WTC11 (cell line): ENCODE measurements at regions not wholly inside any gene's neighbourhood (a gene's known extent, or its start where the extent isn't known, plus 50 kb on each side); places are given as distances from the start of the nearest gene placed in this dataset.

Experiments used
- ATAC-seq: fragments of 200-7000 bp; cut with Tn5 transposase; 2 replicates; pipeline ENCODE4 v1.10.0; 2021; ENCODE audit warnings: mild to moderate bottlenecking, moderate library complexity
- CTCF ChIA-PET: fragments of 300-600 bp; sonication (Branson Sonifier 250); formaldehyde crosslinking; loops from one replicate; lab custom pipeline; 2021; ENCODE audit warnings: antibody characterized with exemption; lab: Charles Lee
- POLR2A ChIA-PET: fragments of 350-600 bp; sonication (Branson Sonifier 250); formaldehyde crosslinking; loops from one replicate; lab custom pipeline; 2021; ENCODE audit warnings: antibody characterized with exemption; lab: Charles Lee
- DNase-seq: peaks from one replicate; pipeline ENCODE4 v3.0.0; 2021; ENCODE audit warnings: low spot score
- H3K27ac Mint-ChIP-seq: 2 replicates; pipeline ENCODE4 v1.8.0; 2021; ENCODE audit warnings: mixed read lengths
- H3K27me3 Mint-ChIP-seq: 2 replicates; pipeline ENCODE4 v1.8.0; 2021; ENCODE audit warnings: low read depth, mild to moderate bottlenecking, moderate library complexity, mixed read lengths
- H3K36me3 Mint-ChIP-seq: 2 replicates; pipeline ENCODE4 v1.8.0; 2021; ENCODE audit warnings: mixed read lengths
- H3K4me1 Mint-ChIP-seq: 2 replicates; pipeline ENCODE4 v1.8.0; 2022; ENCODE audit warnings: mixed read lengths
- H3K4me3 Mint-ChIP-seq: 2 replicates; pipeline ENCODE4 v1.8.0; 2021; ENCODE audit warnings: mild to moderate bottlenecking, moderate library complexity, mixed read lengths
- H3K9me3 Mint-ChIP-seq: 2 replicates; pipeline ENCODE4 v1.8.0; 2021; ENCODE audit warnings: mixed read lengths
- FOXJ3 ChIP-seq: sonication (generic); formaldehyde crosslinking; IDR thresholded peaks from 2 replicates; pipeline ENCODE4 v1.9.0; 2021; ENCODE audit warnings: missing genetic modification reagents, mild to moderate bottlenecking, borderline replicate concordance
- FOXK1 ChIP-seq: sonication (generic); formaldehyde crosslinking; IDR thresholded peaks from 2 replicates; pipeline ENCODE4 v1.8.0; 2022; ENCODE audit warnings: mild to moderate bottlenecking, moderate library complexity, missing genetic modification reagents
- FOXP1 ChIP-seq: sonication (generic); formaldehyde crosslinking; IDR thresholded peaks from 2 replicates; pipeline ENCODE4 v1.8.0; 2022; ENCODE audit warnings: missing genetic modification reagents, mild to moderate bottlenecking, moderate library complexity, borderline replicate concordance
- IRF2 ChIP-seq: sonication (generic); formaldehyde crosslinking; IDR thresholded peaks from 2 replicates; pipeline ENCODE4 v1.8.0; 2022; ENCODE audit warnings: low read depth, missing genetic modification reagents, borderline replicate concordance
- JUN ChIP-seq: sonication (generic); formaldehyde crosslinking; IDR thresholded peaks from 2 replicates; pipeline ENCODE4 v1.8.0; 2023; ENCODE audit warnings: mild to moderate bottlenecking, missing genetic modification reagents
- MYBL2 ChIP-seq: sonication (generic); formaldehyde crosslinking; IDR thresholded peaks from 2 replicates; pipeline ENCODE4 v1.8.1; 2023; ENCODE audit warnings: mild to moderate bottlenecking, moderate library complexity, missing genetic modification reagents
- NFATC4 ChIP-seq: fragments of 250-450 bp; sonication (Bioruptor Pico); IDR thresholded peaks from 2 replicates; pipeline ENCODE4 v1.9.0; 2021; ENCODE audit warnings: mild to moderate bottlenecking
- NFYB ChIP-seq: sonication (generic); formaldehyde crosslinking; conservative IDR thresholded peaks from 2 replicates; pipeline ENCODE4 v1.8.0; 2022; ENCODE audit warnings: low read depth, missing genetic modification reagents
- NR2C2 ChIP-seq: sonication (generic); formaldehyde crosslinking; IDR thresholded peaks from 2 replicates; pipeline ENCODE4 v1.8.0; 2022; ENCODE audit warnings: mild to moderate bottlenecking, missing genetic modification reagents
- TP53 ChIP-seq: sonication (generic); formaldehyde crosslinking; IDR thresholded peaks from 2 replicates; pipeline ENCODE4 v1.8.1; 2023; ENCODE audit warnings: mild to moderate bottlenecking, missing genetic modification reagents
- ZNF138 ChIP-seq: sonication (generic); formaldehyde crosslinking; conservative IDR thresholded peaks from 2 replicates; pipeline ENCODE4 v1.8.1; 2022; ENCODE audit warnings: mild to moderate bottlenecking, moderate library complexity, missing genetic modification reagents
- TF ChIP-seq, protein P1 (sequence below): sonication (generic); formaldehyde crosslinking; IDR thresholded peaks from 2 replicates; pipeline ENCODE4 v1.8.1; 2022; ENCODE audit warnings: mild to moderate bottlenecking, missing genetic modification reagents, moderate library complexity, borderline replicate concordance
- TF ChIP-seq, protein P2 (sequence below): sonication (generic); formaldehyde crosslinking; conservative IDR thresholded peaks from 2 replicates; pipeline ENCODE4 v1.8.1; 2023; ENCODE audit warnings: mild to moderate bottlenecking, low read depth, missing genetic modification reagents, moderate library complexity
- TF ChIP-seq, protein P3 (sequence below): sonication (generic); formaldehyde crosslinking; IDR thresholded peaks from 2 replicates; pipeline ENCODE4 v1.8.1; 2022; ENCODE audit warnings: low read depth, missing genetic modification reagents, borderline replicate concordance
- TF ChIP-seq, protein P4 (sequence below): sonication (generic); formaldehyde crosslinking; IDR thresholded peaks from 2 replicates; pipeline ENCODE4 v1.8.0; 2022; ENCODE audit warnings: mild to moderate bottlenecking, missing genetic modification reagents
- TF ChIP-seq, protein P5 (sequence below): sonication (generic); formaldehyde crosslinking; conservative IDR thresholded peaks from 2 replicates; pipeline ENCODE4 v1.8.1; 2022; ENCODE audit warnings: mild to moderate bottlenecking, missing genetic modification reagents
- TF ChIP-seq, protein P6 (sequence below): sonication (generic); formaldehyde crosslinking; IDR thresholded peaks from 2 replicates; pipeline ENCODE4 v1.8.1; 2023; ENCODE audit warnings: mild to moderate bottlenecking, missing genetic modification reagents, borderline replicate concordance
- TF ChIP-seq, protein P7 (sequence below): fragments of 250-450 bp; sonication (Bioruptor Pico); IDR thresholded peaks from 2 replicates; pipeline ENCODE4 v1.9.0; 2021; ENCODE audit warnings: mild to moderate bottlenecking
- TF ChIP-seq, protein P8 (sequence below): sonication (generic); formaldehyde crosslinking; IDR thresholded peaks from 2 replicates; pipeline ENCODE4 v1.8.0; 2023; ENCODE audit warnings: mild to moderate bottlenecking, missing genetic modification reagents
- TF ChIP-seq, protein P9 (sequence below): sonication (generic); formaldehyde crosslinking; IDR thresholded peaks from 2 replicates; pipeline ENCODE4 v1.8.1; 2023; ENCODE audit warnings: mild to moderate bottlenecking, missing genetic modification reagents, moderate library complexity

DNA sequence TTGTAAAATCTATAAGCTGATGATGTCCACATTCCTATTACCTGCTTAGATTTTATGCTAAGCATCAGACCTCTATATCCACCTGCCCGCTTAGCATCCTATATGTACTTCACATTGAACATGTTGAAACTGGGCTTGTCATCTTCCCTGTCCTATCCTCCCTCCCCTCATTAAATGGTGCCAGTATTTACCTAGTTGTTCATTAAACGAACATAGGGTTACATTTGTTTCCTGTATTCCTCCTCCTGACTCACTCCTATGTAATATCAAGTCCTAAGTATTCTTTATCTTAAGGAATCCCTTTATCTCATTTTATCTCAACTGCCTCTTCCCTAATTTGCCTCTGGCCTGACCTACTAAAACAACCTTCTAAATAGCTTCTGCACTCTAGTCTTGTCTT lies 177.8 kb upstream of the MEF2C start:
- Mint-ChIP-seq H3K27ac (no peak overlapping the region), H3K4me1 (peaks cover under 1% of the 10 kb centered on the region), H3K36me3 (no peaks in the 10 kb centered on the region), H3K9me3 (no peaks in the 10 kb centered on the region), H3K4me3 (no peak overlapping the region), H3K27me3 (no peaks in the 10 kb centered on the region)
- ChIA-PET CTCF (no interaction called here), POLR2A (no interaction called here)
- no peak for DNase-seq
- ATAC-seq, result no peak
- TF ChIP-seq, protein P1, sequence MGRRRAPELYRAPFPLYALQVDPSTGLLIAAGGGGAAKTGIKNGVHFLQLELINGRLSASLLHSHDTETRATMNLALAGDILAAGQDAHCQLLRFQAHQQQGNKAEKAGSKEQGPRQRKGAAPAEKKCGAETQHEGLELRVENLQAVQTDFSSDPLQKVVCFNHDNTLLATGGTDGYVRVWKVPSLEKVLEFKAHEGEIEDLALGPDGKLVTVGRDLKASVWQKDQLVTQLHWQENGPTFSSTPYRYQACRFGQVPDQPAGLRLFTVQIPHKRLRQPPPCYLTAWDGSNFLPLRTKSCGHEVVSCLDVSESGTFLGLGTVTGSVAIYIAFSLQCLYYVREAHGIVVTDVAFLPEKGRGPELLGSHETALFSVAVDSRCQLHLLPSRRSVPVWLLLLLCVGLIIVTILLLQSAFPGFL (CRISPR knock-in tag), result no peak
- TF ChIP-seq ZNF138 (CRISPR knock-in tag), result no peak
- no peak for TF ChIP-seq MYBL2 (CRISPR knock-in tag)

DNA sequence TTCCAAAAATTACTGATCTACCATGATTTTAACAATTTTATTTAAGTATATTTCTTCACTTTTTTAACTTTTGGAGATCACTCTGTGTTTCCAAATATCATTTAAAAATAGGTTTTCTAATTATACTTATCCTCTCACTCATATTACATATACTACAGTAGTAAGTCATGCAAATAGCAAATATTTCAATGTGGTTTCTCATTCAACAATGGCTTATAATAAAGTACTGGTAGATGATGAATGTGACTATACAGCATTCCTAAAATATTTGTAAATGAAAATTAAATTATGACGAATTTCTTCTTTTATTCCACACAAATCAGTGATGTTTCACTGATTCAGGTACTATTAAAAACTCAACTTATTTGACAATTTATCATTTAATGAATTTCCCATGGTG lies 176.3 kb upstream of the MEF2C start:
- POLR2A ChIA-PET, result no interaction called here
- Mint-ChIP-seq H3K4me1 (peaks cover 3% of the 10 kb centered on the region; the same call in 1 of the 2 replicates), H3K27ac (no peak overlapping the region), H3K27me3 (no peaks in the 10 kb centered on the region), H3K4me3 (no peak overlapping the region), H3K9me3 (no peaks in the 10 kb centered on the region), H3K36me3 (no peaks in the 10 kb centered on the region)
- DNase-seq, result no peak
- CTCF ChIA-PET, result no interaction called here
- no peak for ATAC-seq
- TF ChIP-seq FOXJ3 (CRISPR knock-in tag) (no peak), NFATC4 (CRISPR knock-in tag) (no peak), JUN (CRISPR knock-in tag) (no peak), NFYB (CRISPR knock-in tag) (no peak), FOXP1 (CRISPR knock-in tag) (no peak), NR2C2 (no peak), FOXK1 (CRISPR knock-in tag) (no peak), TP53 (CRISPR knock-in tag) (no peak), IRF2 (no peak)
- TF ChIP-seq, protein P2, sequence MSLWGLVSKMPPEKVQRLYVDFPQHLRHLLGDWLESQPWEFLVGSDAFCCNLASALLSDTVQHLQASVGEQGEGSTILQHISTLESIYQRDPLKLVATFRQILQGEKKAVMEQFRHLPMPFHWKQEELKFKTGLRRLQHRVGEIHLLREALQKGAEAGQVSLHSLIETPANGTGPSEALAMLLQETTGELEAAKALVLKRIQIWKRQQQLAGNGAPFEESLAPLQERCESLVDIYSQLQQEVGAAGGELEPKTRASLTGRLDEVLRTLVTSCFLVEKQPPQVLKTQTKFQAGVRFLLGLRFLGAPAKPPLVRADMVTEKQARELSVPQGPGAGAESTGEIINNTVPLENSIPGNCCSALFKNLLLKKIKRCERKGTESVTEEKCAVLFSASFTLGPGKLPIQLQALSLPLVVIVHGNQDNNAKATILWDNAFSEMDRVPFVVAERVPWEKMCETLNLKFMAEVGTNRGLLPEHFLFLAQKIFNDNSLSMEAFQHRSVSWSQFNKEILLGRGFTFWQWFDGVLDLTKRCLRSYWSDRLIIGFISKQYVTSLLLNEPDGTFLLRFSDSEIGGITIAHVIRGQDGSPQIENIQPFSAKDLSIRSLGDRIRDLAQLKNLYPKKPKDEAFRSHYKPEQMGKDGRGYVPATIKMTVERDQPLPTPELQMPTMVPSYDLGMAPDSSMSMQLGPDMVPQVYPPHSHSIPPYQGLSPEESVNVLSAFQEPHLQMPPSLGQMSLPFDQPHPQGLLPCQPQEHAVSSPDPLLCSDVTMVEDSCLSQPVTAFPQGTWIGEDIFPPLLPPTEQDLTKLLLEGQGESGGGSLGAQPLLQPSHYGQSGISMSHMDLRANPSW (CRISPR knock-in tag), result no peak
- TF ChIP-seq, protein P3, sequence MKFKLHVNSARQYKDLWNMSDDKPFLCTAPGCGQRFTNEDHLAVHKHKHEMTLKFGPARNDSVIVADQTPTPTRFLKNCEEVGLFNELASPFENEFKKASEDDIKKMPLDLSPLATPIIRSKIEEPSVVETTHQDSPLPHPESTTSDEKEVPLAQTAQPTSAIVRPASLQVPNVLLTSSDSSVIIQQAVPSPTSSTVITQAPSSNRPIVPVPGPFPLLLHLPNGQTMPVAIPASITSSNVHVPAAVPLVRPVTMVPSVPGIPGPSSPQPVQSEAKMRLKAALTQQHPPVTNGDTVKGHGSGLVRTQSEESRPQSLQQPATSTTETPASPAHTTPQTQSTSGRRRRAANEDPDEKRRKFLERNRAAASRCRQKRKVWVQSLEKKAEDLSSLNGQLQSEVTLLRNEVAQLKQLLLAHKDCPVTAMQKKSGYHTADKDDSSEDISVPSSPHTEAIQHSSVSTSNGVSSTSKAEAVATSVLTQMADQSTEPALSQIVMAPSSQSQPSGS (CRISPR knock-in tag), result no peak
- TF ChIP-seq, protein P4, sequence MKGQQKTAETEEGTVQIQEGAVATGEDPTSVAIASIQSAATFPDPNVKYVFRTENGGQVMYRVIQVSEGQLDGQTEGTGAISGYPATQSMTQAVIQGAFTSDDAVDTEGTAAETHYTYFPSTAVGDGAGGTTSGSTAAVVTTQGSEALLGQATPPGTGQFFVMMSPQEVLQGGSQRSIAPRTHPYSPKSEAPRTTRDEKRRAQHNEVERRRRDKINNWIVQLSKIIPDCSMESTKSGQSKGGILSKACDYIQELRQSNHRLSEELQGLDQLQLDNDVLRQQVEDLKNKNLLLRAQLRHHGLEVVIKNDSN (CRISPR knock-in tag), result no peak
- TF ChIP-seq, protein P5, sequence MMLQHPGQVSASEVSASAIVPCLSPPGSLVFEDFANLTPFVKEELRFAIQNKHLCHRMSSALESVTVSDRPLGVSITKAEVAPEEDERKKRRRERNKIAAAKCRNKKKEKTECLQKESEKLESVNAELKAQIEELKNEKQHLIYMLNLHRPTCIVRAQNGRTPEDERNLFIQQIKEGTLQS (CRISPR knock-in tag), result no peak
- TF ChIP-seq, protein P6, sequence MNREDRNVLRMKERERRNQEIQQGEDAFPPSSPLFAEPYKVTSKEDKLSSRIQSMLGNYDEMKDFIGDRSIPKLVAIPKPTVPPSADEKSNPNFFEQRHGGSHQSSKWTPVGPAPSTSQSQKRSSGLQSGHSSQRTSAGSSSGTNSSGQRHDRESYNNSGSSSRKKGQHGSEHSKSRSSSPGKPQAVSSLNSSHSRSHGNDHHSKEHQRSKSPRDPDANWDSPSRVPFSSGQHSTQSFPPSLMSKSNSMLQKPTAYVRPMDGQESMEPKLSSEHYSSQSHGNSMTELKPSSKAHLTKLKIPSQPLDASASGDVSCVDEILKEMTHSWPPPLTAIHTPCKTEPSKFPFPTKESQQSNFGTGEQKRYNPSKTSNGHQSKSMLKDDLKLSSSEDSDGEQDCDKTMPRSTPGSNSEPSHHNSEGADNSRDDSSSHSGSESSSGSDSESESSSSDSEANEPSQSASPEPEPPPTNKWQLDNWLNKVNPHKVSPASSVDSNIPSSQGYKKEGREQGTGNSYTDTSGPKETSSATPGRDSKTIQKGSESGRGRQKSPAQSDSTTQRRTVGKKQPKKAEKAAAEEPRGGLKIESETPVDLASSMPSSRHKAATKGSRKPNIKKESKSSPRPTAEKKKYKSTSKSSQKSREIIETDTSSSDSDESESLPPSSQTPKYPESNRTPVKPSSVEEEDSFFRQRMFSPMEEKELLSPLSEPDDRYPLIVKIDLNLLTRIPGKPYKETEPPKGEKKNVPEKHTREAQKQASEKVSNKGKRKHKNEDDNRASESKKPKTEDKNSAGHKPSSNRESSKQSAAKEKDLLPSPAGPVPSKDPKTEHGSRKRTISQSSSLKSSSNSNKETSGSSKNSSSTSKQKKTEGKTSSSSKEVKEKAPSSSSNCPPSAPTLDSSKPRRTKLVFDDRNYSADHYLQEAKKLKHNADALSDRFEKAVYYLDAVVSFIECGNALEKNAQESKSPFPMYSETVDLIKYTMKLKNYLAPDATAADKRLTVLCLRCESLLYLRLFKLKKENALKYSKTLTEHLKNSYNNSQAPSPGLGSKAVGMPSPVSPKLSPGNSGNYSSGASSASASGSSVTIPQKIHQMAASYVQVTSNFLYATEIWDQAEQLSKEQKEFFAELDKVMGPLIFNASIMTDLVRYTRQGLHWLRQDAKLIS, result no peak
- TF ChIP-seq, protein P7, sequence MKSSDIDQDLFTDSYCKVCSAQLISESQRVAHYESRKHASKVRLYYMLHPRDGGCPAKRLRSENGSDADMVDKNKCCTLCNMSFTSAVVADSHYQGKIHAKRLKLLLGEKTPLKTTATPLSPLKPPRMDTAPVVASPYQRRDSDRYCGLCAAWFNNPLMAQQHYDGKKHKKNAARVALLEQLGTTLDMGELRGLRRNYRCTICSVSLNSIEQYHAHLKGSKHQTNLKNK (CRISPR knock-in tag), result no peak
- TF ChIP-seq, protein P8, sequence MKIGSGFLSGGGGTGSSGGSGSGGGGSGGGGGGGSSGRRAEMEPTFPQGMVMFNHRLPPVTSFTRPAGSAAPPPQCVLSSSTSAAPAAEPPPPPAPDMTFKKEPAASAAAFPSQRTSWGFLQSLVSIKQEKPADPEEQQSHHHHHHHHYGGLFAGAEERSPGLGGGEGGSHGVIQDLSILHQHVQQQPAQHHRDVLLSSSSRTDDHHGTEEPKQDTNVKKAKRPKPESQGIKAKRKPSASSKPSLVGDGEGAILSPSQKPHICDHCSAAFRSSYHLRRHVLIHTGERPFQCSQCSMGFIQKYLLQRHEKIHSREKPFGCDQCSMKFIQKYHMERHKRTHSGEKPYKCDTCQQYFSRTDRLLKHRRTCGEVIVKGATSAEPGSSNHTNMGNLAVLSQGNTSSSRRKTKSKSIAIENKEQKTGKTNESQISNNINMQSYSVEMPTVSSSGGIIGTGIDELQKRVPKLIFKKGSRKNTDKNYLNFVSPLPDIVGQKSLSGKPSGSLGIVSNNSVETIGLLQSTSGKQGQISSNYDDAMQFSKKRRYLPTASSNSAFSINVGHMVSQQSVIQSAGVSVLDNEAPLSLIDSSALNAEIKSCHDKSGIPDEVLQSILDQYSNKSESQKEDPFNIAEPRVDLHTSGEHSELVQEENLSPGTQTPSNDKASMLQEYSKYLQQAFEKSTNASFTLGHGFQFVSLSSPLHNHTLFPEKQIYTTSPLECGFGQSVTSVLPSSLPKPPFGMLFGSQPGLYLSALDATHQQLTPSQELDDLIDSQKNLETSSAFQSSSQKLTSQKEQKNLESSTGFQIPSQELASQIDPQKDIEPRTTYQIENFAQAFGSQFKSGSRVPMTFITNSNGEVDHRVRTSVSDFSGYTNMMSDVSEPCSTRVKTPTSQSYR, result no peak
- TF ChIP-seq, protein P9, sequence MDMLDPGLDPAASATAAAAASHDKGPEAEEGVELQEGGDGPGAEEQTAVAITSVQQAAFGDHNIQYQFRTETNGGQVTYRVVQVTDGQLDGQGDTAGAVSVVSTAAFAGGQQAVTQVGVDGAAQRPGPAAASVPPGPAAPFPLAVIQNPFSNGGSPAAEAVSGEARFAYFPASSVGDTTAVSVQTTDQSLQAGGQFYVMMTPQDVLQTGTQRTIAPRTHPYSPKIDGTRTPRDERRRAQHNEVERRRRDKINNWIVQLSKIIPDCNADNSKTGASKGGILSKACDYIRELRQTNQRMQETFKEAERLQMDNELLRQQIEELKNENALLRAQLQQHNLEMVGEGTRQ (CRISPR knock-in tag), result no peak
